Ishikawa (cell line): ENCODE measurements at regions not wholly inside any gene's neighbourhood (a gene's known extent, or its start where the extent isn't known, plus 50 kb on each side); places are given as distances from the start of the nearest gene placed in this dataset.

ENCODE experiments used
- CEBPB ChIP-seq: IDR thresholded peaks from 2 replicates; pipeline ENCODE4 v1.6.1; 2012
- CREB1 ChIP-seq: IDR thresholded peaks from 2 replicates; pipeline ENCODE4 v1.6.1; 2012; ENCODE audit warnings: low read depth
- EGR1 ChIP-seq: IDR thresholded peaks from 2 replicates; pipeline ENCODE4 v1.6.1; 2012
- EP300 ChIP-seq: IDR thresholded peaks from 2 replicates; pipeline ENCODE4 v1.6.1; 2012; ENCODE audit warnings: borderline replicate concordance
- FOXM1 ChIP-seq: IDR thresholded peaks from 2 replicates; pipeline ENCODE4 v1.6.1; 2012; ENCODE audit warnings: low read depth, borderline replicate concordance
- NFIC ChIP-seq: IDR thresholded peaks from 2 replicates; pipeline ENCODE4 v1.6.1; 2012
- RAD21 ChIP-seq: IDR thresholded peaks from 2 replicates; pipeline ENCODE4 v1.6.1; 2012; ENCODE audit warnings: low read depth
- REST ChIP-seq: IDR thresholded peaks from 2 replicates; pipeline ENCODE4 v1.6.1; 2012; ENCODE audit warnings: low read depth, mild to moderate bottlenecking
- TAF1 ChIP-seq: IDR thresholded peaks from 2 replicates; pipeline ENCODE4 v1.6.1; 2012; ENCODE audit warnings: low read depth, mild to moderate bottlenecking
- TCF12 ChIP-seq: IDR thresholded peaks from 2 replicates; pipeline ENCODE4 v1.6.1; 2012; ENCODE audit warnings: low read depth
- TEAD4 ChIP-seq: IDR thresholded peaks from 2 replicates; pipeline ENCODE4 v1.6.1; 2012
- USF1 ChIP-seq: IDR thresholded peaks from 2 replicates; pipeline ENCODE4 v1.6.1; 2012
- YY1 ChIP-seq: IDR thresholded peaks from 2 replicates; pipeline ENCODE4 v1.6.1; 2012; ENCODE audit warnings: low read depth
- ZBTB7A ChIP-seq: IDR thresholded peaks from 2 replicates; pipeline ENCODE4 v1.6.1; 2012; ENCODE audit warnings: low read depth
- TF ChIP-seq, protein P1 (sequence below): IDR thresholded peaks from 2 replicates; pipeline ENCODE4 v1.6.1; 2012

DNA sequence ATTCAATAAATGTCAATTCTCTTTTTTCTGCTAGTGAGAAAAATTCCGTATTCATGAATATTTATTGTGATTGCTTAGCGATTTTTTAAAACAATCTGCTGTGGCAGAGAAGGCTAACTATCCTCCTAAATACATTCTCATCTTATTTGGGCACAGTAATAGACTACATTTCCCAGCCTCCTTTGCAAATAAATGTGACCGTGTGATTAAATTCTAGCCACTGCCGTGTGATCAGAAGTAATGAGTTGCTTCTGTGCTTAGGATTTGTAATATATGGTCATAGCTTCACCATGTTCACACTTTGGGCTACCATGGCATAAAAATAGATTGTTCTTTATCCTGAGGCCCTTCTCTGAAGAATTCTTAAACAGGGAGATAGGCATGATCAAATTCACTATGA, 179.6 kb downstream of the FAM124B start:
- TF ChIP-seq REST (no peak), USF1 (peak; percentile 60)

- TF ChIP-seq EGR1 (no peak), RAD21 (no peak), YY1 (no peak), EP300 (no peak)
- TF ChIP-seq, protein P1, sequence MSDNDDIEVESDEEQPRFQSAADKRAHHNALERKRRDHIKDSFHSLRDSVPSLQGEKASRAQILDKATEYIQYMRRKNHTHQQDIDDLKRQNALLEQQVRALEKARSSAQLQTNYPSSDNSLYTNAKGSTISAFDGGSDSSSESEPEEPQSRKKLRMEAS, result no peak
These were observed 180.4 kb downstream of the FAM124B start for GRCh38 chr2:224221455-224221913.

- no peak for TF ChIP-seq RAD21
- TF ChIP-seq CEBPB, result no peak
- no peak for TF ChIP-seq YY1
- no peak for TF ChIP-seq TEAD4
- TF ChIP-seq NFIC, result no peak
- no peak for TF ChIP-seq EP300
- no peak for TF ChIP-seq USF1
- TF ChIP-seq REST, result no peak
- TF ChIP-seq EGR1, result no peak
- no peak for TF ChIP-seq CREB1
- no peak for TF ChIP-seq TCF12
- TF ChIP-seq TAF1, result no peak
- TF ChIP-seq, protein P1, result no peak
- TF ChIP-seq ZBTB7A, result no peak
- TF ChIP-seq FOXM1, result no peak
These were observed 181.2 kb downstream of the FAM124B start for GRCh38 chr2:224220586-224221255.

DNA sequence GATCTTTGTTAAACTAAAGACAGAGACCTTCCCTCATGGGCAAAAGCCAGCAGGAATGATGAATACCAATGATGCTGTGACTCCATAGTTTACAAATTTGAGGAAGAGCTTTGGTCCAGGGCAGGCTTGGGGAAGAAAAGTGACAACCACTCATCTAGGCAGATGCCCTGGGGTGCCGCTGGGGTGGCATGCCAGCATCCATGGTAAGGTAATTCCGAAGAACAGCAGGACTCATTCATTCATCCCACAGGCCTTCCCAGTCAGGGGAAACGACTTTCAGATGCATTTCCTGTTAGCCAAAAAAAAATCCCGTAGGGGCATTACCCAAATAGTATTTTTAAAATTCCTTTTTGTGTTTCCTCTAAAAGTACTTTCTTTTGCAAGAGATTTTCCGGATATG, 180.7 kb upstream of the SERPINE2 start:
- TF ChIP-seq REST (no peak), USF1 (no peak), YY1 (no peak), TAF1 (no peak), TEAD4 (no peak), EP300 (no peak), CREB1 (no peak), FOXM1 (no peak), ZBTB7A (no peak), EGR1 (no peak), TCF12 (no peak), NFIC (no peak), CEBPB (no peak), RAD21 (no peak)
- TF ChIP-seq, protein P1, result no peak
